ENCODE measurements at regions not wholly inside any gene's neighbourhood (a gene's known extent, or its start where the extent isn't known, plus 50 kb on each side); places are given as distances from the start of the nearest gene placed in this dataset.
A peak's percentile ranks its signal among the peaks of the same experiment; 100 is the strongest.

DNA sequence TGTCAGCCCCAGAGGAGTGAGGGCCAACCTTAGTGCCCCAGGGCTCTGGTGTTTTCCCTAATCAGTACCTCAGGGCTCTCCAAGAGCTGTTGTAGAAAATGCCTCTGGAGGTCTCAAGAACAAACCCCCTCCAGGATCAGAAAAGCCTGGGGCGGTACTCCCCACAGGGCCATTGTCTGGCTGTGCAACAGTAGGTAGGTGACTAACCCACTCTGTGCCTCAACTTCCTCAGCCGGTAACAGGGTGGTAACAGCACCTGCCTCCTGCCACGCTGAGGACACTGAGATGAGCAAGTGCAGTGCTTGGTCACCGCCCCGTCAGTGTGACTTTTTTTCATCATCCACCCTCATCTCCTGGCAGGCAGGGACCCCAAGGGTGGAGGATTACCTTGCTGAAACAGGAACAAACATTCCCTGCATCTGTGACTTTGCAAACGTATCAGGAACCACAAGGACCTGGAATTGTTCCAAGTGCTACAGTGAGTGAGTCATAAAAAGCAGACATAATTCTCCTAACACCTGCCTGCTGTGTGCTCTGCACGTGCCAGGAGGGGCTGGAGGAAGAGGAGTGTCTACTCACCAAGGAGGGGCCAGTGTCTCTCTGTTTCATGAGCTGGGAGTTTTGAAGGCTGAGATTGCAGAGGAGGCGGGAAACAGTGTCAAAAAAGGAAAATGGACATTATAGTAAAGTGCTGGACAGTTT is 440.8 kb downstream of the NPHP4 start (continued):
- TF ChIP-seq ZNF274 (IDR thresholded peaks at IDR 0.05; ENCODE audit: low read depth, low read length) (no peak), FOSL1 (IDR thresholded peaks at IDR 0.05; ENCODE audit: low read depth) (peak; percentile 48; the same call in 1 of the 2 replicates), ELF1 (IDR thresholded peaks at IDR 0.05; ENCODE audit: borderline replicate concordance, low read depth) (no peak), SIN3A (IDR thresholded peaks at IDR 0.05; ENCODE audit: low read depth) (no peak), EZH2phosphoT487 (IDR thresholded peaks at IDR 0.05; ENCODE audit: borderline replicate concordance) (no peak)

DNA sequence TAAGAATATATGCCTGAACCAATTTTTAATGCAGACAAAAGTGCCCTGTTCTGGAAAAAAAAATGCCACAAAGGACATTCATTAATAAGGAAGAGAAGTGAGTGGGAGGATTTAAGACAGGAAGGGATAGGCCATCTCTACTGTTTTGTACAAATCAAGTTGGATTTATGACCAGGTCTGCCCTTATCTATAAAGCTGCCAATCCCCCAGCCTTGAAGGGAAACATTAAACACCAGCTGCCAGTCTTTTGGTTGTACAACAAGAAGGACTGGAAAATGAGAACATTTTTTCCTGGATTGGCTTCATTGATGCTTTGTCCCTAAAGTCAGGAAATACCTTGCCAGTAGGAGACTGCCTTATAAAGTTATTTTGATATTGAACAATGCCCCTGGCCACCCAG is 444.0 kb downstream of the NPHP4 start:
- ChIA-PET POLR2A (no interaction called here), CTCF (no interaction called here), RAD21 (ENCODE audit: low non-redundant PET in 1 of 2, low total read pairs in 2 of 2, uncharacterized antibody in 2 of 2, unreplicated experiment in 2 of 2) (no interaction called here)
- ATAC-seq (no peak), DNase-seq (ENCODE audit: low read depth, low spot score) (no peak)
- Histone ChIP-seq H4K20me1 (ENCODE audit: insufficient read depth) (no peaks in the 10 kb centered on the region; the same call in 1 of the 2 replicates), H3K9me2 (ENCODE audit: insufficient read depth) (no peaks in the 10 kb centered on the region), H3K4me2 (ENCODE audit: low read length) (no peak overlapping the region), H3K27ac (ENCODE audit: low read depth, low read length) (no peak overlapping the region), H2AFZ (ENCODE audit: low read depth, low read length, poor library complexity, severe bottlenecking) (no peak overlapping the region), H3K9ac (ENCODE audit: low read length) (no peak overlapping the region), H3K36me3 (ENCODE audit: control insufficient read depth in 1 of 2, insufficient read depth in 2 of 2, low read length in 2 of 2) (no peaks in the 10 kb centered on the region), H3K4me3 (replicated peaks in 1 of 2; ENCODE audit: low read depth in 1 of 2, low read length in 2 of 2) (no peak overlapping the region), H3K27me3 (ENCODE audit: insufficient read depth, low read length) (peaks cover 34% of the 10 kb centered on the region), H3K4me1 (ENCODE audit: control insufficient read depth in 1 of 2, insufficient read depth in 2 of 2, low read length in 2 of 2) (peaks cover 0 to 7% of the 10 kb centered on the region in 2 experiments; a peak in 2 of 4 replicates), H3K9me3 (ENCODE audit: control insufficient read depth in 1 of 2, insufficient read depth in 1 of 2, low read depth in 1 of 2, low read length in 2 of 2) (no peaks in the 10 kb centered on the region), H3K79me2 (ENCODE audit: insufficient read depth, low read length) (no peaks in the 10 kb centered on the region)
- no peak for TF ChIP-seq ZFX (IDR thresholded peaks at IDR 0.05)
- TF ChIP-seq JUND (IDR thresholded peaks at IDR 0.05): no peak
- TF ChIP-seq EZH2phosphoT487 (IDR thresholded peaks at IDR 0.05; ENCODE audit: borderline replicate concordance): no peak
- no peak for TF ChIP-seq SP1 (IDR thresholded peaks at IDR 0.05; ENCODE audit: low read depth)
- TF ChIP-seq SIN3A (IDR thresholded peaks at IDR 0.05; ENCODE audit: low read depth): no peak
- TF ChIP-seq, protein P1, sequence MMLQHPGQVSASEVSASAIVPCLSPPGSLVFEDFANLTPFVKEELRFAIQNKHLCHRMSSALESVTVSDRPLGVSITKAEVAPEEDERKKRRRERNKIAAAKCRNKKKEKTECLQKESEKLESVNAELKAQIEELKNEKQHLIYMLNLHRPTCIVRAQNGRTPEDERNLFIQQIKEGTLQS (IDR thresholded peaks at IDR 0.05): no peak
- TF ChIP-seq RAD21 (IDR thresholded peaks at IDR 0.05; ENCODE audit: low read depth): no peak
- no peak for TF ChIP-seq YY1 (IDR thresholded peaks at IDR 0.05; ENCODE audit: extremely low read depth, insufficient replicate concordance, low read depth, low read length)
- no peak for TF ChIP-seq POLR2A (IDR thresholded peaks at IDR 0.05; ENCODE audit: borderline replicate concordance, extremely low read depth, insufficient read depth, insufficient read length)
- TF ChIP-seq, protein P2, sequence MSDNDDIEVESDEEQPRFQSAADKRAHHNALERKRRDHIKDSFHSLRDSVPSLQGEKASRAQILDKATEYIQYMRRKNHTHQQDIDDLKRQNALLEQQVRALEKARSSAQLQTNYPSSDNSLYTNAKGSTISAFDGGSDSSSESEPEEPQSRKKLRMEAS (IDR thresholded peaks at IDR 0.05): no peak
- no peak for TF ChIP-seq EGR1 (IDR thresholded peaks at IDR 0.05; ENCODE audit: low read depth)
- TF ChIP-seq EZH2 (IDR thresholded peaks at IDR 0.05): no peak
- TF ChIP-seq, protein P3, sequence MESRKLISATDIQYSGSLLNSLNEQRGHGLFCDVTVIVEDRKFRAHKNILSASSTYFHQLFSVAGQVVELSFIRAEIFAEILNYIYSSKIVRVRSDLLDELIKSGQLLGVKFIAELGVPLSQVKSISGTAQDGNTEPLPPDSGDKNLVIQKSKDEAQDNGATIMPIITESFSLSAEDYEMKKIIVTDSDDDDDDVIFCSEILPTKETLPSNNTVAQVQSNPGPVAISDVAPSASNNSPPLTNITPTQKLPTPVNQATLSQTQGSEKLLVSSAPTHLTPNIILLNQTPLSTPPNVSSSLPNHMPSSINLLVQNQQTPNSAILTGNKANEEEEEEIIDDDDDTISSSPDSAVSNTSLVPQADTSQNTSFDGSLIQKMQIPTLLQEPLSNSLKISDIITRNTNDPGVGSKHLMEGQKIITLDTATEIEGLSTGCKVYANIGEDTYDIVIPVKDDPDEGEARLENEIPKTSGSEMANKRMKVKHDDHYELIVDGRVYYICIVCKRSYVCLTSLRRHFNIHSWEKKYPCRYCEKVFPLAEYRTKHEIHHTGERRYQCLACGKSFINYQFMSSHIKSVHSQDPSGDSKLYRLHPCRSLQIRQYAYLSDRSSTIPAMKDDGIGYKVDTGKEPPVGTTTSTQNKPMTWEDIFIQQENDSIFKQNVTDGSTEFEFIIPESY (IDR thresholded peaks at IDR 0.05; ENCODE audit: extremely low read depth, insufficient replicate concordance, low read length): no peak
- BruUV-seq (replicated peaks): no TSS peak
- intact Hi-C loops (cut with micrococcal nuclease): loop anchor here (5.0 kb wide), 1 partner anchor 44 kb away; no protein-coding TSS in a partner anchor

Measured in HCT116 (cell line).